ENCODE measurements at regions not wholly inside any gene's neighbourhood (a gene's known extent, or its start where the extent isn't known, plus 50 kb on each side); places are given as distances from the start of the nearest gene placed in this dataset.

DNA sequence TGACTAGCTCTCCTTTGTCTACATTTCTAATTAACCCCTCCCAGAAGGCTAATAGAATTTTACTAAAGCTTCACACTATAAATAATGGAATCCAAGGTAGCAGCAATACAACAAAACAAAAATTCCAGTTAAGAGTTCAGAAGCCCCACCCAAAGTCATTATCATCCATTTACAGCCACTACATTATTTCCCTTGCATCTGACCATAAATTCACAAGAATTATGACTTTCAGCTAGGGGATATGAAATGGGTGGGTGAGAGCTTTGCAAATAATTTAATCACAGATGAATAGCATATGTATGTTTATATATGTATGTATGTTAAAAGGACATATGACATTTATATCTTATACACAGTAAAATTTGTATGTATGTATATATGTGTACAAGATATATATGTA lies 65.3 kb upstream of the PTGDR start:
- no peaks in the 10 kb centered on the region for H4K20me1 ChIP-seq (ENCODE audit: insufficient read depth, low read length)
- no peak overlapping the region for H2AFZ ChIP-seq (ENCODE audit: low read length)
- H3K79me2 ChIP-seq (ENCODE audit: low read length): no peaks in the 10 kb centered on the region
- H3K9me3 ChIP-seq (replicated peaks; ENCODE audit: insufficient read depth, low read length): no peaks in the 10 kb centered on the region
- no peak overlapping the region for H3K9ac ChIP-seq (ENCODE audit: low read length)
- no peaks in the 10 kb centered on the region for H3K9me2 ChIP-seq (replicated peaks; ENCODE audit: insufficient read depth, low read length)
- H3K27ac ChIP-seq (ENCODE audit: low read length): no peak overlapping the region
- no peak overlapping the region for H3K4me2 ChIP-seq (ENCODE audit: low read depth, low read length)
- H3K4me1 ChIP-seq (ENCODE audit: low read length): no peaks in the 10 kb centered on the region
- no peak overlapping the region for H3K4me3 ChIP-seq (ENCODE audit: low read length)
- H3F3A ChIP-seq (ENCODE audit: insufficient read depth, low read length): no peaks in the 10 kb centered on the region
- TF ChIP-seq, protein P1, sequence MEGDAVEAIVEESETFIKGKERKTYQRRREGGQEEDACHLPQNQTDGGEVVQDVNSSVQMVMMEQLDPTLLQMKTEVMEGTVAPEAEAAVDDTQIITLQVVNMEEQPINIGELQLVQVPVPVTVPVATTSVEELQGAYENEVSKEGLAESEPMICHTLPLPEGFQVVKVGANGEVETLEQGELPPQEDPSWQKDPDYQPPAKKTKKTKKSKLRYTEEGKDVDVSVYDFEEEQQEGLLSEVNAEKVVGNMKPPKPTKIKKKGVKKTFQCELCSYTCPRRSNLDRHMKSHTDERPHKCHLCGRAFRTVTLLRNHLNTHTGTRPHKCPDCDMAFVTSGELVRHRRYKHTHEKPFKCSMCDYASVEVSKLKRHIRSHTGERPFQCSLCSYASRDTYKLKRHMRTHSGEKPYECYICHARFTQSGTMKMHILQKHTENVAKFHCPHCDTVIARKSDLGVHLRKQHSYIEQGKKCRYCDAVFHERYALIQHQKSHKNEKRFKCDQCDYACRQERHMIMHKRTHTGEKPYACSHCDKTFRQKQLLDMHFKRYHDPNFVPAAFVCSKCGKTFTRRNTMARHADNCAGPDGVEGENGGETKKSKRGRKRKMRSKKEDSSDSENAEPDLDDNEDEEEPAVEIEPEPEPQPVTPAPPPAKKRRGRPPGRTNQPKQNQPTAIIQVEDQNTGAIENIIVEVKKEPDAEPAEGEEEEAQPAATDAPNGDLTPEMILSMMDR (IDR thresholded peaks at IDR 0.05; ENCODE audit: low read length): no peak
- TF ChIP-seq EZH2 (optimal IDR thresholded peaks at IDR 0.05; ENCODE audit: low read depth, low read length): no peak
- no peak for TF ChIP-seq EZH2phosphoT487 (IDR thresholded peaks at IDR 0.05; ENCODE audit: low read length)
- DNase-seq: no peak
- no peaks in the 10 kb centered on the region for H3K27me3 ChIP-seq (replicated peaks; ENCODE audit: insufficient read depth, low read length)
- H3K36me3 ChIP-seq (replicated peaks; ENCODE audit: insufficient read depth, low read length): no peaks in the 10 kb centered on the region

DNA sequence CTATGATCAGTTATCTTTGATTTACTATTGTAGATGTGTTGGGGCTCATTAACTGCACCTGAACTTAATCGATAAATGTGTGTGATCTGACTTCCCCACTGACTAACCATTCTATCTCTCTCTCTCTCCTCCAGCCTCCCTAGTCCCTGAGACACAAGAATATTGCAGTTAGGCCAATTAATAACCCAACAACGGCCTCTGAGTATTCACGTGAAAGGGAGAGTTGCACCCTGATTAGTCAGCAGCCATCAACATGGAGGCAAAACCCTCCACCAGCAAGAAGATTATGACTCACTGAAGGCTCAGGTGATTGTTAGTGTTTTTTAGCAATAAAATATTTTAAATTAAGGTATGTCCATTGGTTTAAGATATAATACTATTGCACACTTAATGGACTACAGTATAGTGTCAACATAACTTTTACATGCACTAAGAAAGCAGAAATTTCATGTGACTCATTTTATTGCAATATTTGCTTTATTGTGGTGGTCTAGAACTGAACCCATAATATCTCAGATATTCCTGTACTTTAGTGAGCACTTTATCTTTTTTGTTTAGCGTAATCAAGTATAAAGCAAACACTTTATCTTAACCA lies 77.1 kb upstream of the PTGDR start:
- Histone ChIP-seq H3K27ac (ENCODE audit: low read length) (no peak overlapping the region), H3K79me2 (ENCODE audit: low read length) (no peaks in the 10 kb centered on the region), H3K4me2 (ENCODE audit: low read depth, low read length) (no peak overlapping the region), H3K4me3 (ENCODE audit: low read length) (no peak overlapping the region), H4K20me1 (ENCODE audit: insufficient read depth, low read length) (no peaks in the 10 kb centered on the region), H3K9ac (ENCODE audit: low read length) (no peak overlapping the region), H3K36me3 (replicated peaks; ENCODE audit: insufficient read depth, low read length) (no peaks in the 10 kb centered on the region), H2AFZ (ENCODE audit: low read length) (no peak overlapping the region), H3F3A (ENCODE audit: insufficient read depth, low read length) (no peaks in the 10 kb centered on the region), H3K9me3 (replicated peaks; ENCODE audit: insufficient read depth, low read length) (no peaks in the 10 kb centered on the region), H3K9me2 (replicated peaks; ENCODE audit: insufficient read depth, low read length) (no peaks in the 10 kb centered on the region), H3K27me3 (replicated peaks; ENCODE audit: insufficient read depth, low read length) (no peaks in the 10 kb centered on the region), H3K4me1 (ENCODE audit: low read length) (no peaks in the 10 kb centered on the region)
- no peak for DNase-seq
- no peak for TF ChIP-seq EZH2phosphoT487 (IDR thresholded peaks at IDR 0.05; ENCODE audit: low read length)
- TF ChIP-seq EZH2 (optimal IDR thresholded peaks at IDR 0.05; ENCODE audit: low read depth, low read length): no peak
- TF ChIP-seq, protein P1 (IDR thresholded peaks at IDR 0.05; ENCODE audit: low read length): no peak

DNA sequence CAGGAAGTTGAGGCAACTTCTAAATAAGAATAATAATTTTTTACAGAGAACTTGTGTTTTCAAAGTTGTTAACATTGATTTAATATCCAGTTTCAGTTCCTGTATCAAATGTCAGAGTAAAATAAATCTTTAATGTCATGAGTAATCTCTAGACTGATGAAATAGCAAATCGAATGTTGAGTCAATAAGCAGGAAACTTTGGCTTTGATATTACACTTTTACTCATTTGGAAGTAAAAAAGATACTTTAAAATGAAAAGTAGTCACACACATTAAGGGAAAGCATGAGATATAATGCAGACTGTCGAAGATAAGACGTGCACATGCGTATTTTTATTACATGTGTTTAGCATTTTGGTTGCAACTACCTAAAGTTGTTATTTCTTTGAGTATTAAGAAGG lies 78.2 kb upstream of the PTGDR start:
- H3K9ac ChIP-seq (ENCODE audit: low read length): no peak overlapping the region
- H3K79me2 ChIP-seq (ENCODE audit: low read length): no peaks in the 10 kb centered on the region
- DNase-seq: no peak
- no peaks in the 10 kb centered on the region for H3K9me3 ChIP-seq (replicated peaks; ENCODE audit: insufficient read depth, low read length)
- no peaks in the 10 kb centered on the region for H3K4me1 ChIP-seq (ENCODE audit: low read length)
- no peak overlapping the region for H3K4me3 ChIP-seq (ENCODE audit: low read length)
- H4K20me1 ChIP-seq (ENCODE audit: insufficient read depth, low read length): no peaks in the 10 kb centered on the region
- H2AFZ ChIP-seq (ENCODE audit: low read length): no peak overlapping the region
- TF ChIP-seq, protein P1 (IDR thresholded peaks at IDR 0.05; ENCODE audit: low read length): no peak
- TF ChIP-seq EZH2 (optimal IDR thresholded peaks at IDR 0.05; ENCODE audit: low read depth, low read length) (no peak), EZH2phosphoT487 (IDR thresholded peaks at IDR 0.05; ENCODE audit: low read length) (no peak)
- no peaks in the 10 kb centered on the region for H3K27me3 ChIP-seq (replicated peaks; ENCODE audit: insufficient read depth, low read length)
- no peaks in the 10 kb centered on the region for H3K36me3 ChIP-seq (replicated peaks; ENCODE audit: insufficient read depth, low read length)
- H3F3A ChIP-seq (ENCODE audit: insufficient read depth, low read length): no peaks in the 10 kb centered on the region
- no peaks in the 10 kb centered on the region for H3K9me2 ChIP-seq (replicated peaks; ENCODE audit: insufficient read depth, low read length)
- H3K27ac ChIP-seq (ENCODE audit: low read length): no peak overlapping the region
- no peak overlapping the region for H3K4me2 ChIP-seq (ENCODE audit: low read depth, low read length)

All from MM.1S (cell line).